Pancreas (tissue), 10 donors: ENCODE measurements at regions not wholly inside any gene's neighbourhood (a gene's known extent, or its start where the extent isn't known, plus 50 kb on each side); places are given as distances from the start of the nearest gene placed in this dataset.
A peak's percentile ranks its signal among the peaks of the same experiment; 100 is the strongest.

ENCODE experiments used
- ATAC-seq, 4 donors: fragments of 200-7000 bp; cut with Tn5 transposase; one replicate each; pipeline versions ENCODE4 v1.8.0 to v1.9.1; 2020; ENCODE audit warnings: mild to moderate bottlenecking in 4 of 4, moderate library complexity in 4 of 4
- DNase-seq, 6 donors: peaks; one replicate each; pipeline ENCODE4 v3.0.0-alpha.2; 2020
- FAIRE-seq: peaks from 2 replicates; lab custom pipeline; 2012; peaks lifted over from hg19 to GRCh38; lab: Jason Lieb, UNC
- H3K27ac ChIP-seq, 4 donors: fragments of 200-600 bp; sonication (generic); 1 replicate in 3 of 4; 2 replicates in 1 of 4; pipeline versions ENCODE4 v1.5.0 to v1.8.0; 2020
- H3K27me3 ChIP-seq, 4 donors: fragments of 200-600 bp; one replicate each; pipeline ENCODE4 v1.8.0; 2021
- H3K36me3 ChIP-seq, 3 donors: fragments of 200-600 bp; sonication (generic) in 1 of 3; one replicate each; pipeline versions ENCODE4 v1.5.0 to v1.8.0; 2020 to 2021
- H3K4me1 ChIP-seq, 3 donors: fragments of 200-600 bp; one replicate each; pipeline ENCODE4 v1.8.0; 2021
- H3K4me3 ChIP-seq, 4 donors: fragments of 200-600 bp; sonication (generic) in 2 of 4; one replicate each; pipeline versions ENCODE4 v1.5.0 to v1.8.0; 2020 to 2021
- H3K9me3 ChIP-seq, 4 donors: fragments of 200-600 bp; one replicate each; pipeline ENCODE4 v1.8.0; 2021
- CTCF ChIP-seq, 4 donors: fragments of 200-600 bp; sonication (generic) in 3 of 4; IDR thresholded peaks; one replicate each; pipeline versions ENCODE4 v1.5.0 to v1.8.0; 2021; ENCODE audit warnings: antibody characterized with exemption in 4 of 4
- WGBS, 2 donors: extraction: QIAGEN DNeasy Blood & Tissue Kit; methylation state at CpG; one replicate each; pipeline ENCODE4 v1.1.7; 2013; 5-methylcytosine and 5-hydroxymethylcytosine counted together
- intact Hi-C, 3 donors: fragments of 100-400 bp; cut with DNase I; formaldehyde crosslinking; loops; one replicate each; pipeline versions ENCODE4 v1.11.1 to v1.14.2; 2022
- donor health status: healthy with polysubstance abuse.
- donor health status: DM: no; HTN: no; CAD: no; lungs with moderate emphysema.
- donor health status: DM: no; HTN: no; CAD: no.
- donor health status: control.
- donor health status: control.
- donor health status: Bipolar disorder and iron deficiency.
- donor health status: DM: yes; HTN: yes; CAD: no.
- donor health status: DM: no; HTN: no; CAD: no.
- donor health status: DM: no; HTN: no; CAD: no.
- donor health status: DM: yes; HTN: yes; CAD: no.

GRCh38 chr4:138870737-138871554 is 144.6 kb upstream of the NOCT start:
- H3K9me3 ChIP-seq: no peaks in the 10 kb centered on the region
- no peaks in the 10 kb centered on the region for H3K4me1 ChIP-seq
- no peak overlapping the region for H3K4me3 ChIP-seq
- ATAC-seq (peak; percentile 67 to 96 (median 95)), DNase-seq (peak in 4 of 6 donors; percentile 29 to 74 (median 34)), FAIRE-seq (peak; percentile 88)
- intact Hi-C loops: loop anchor here in 1 of 3 donors (10.0 kb wide), 1 partner anchor 186 kb away; no protein-coding TSS in a partner anchor
- 4 to 5% methylated on average over 9 of the region's 9 CpGs for WGBS, 2 donors
- TF ChIP-seq CTCF (IDR thresholded peaks at IDR 0.05): peak; percentile 65 to 84 (median 80)
- H3K36me3 ChIP-seq: no peaks in the 10 kb centered on the region
- no peak overlapping the region for H3K27ac ChIP-seq
- H3K27me3 ChIP-seq: no peaks in the 10 kb centered on the region

- no peak overlapping the region for H3K4me3 ChIP-seq
- H3K27ac ChIP-seq: no peak overlapping the region
- DNase-seq (no peak), FAIRE-seq (no peak), ATAC-seq (no peak)
- intact Hi-C loops: loop anchor here in 1 of 3 donors (10.0 kb wide), 1 partner anchor 185 kb away; no protein-coding TSS in a partner anchor
- no peak for TF ChIP-seq CTCF (IDR thresholded peaks at IDR 0.05)
- no peaks in the 10 kb centered on the region for H3K36me3 ChIP-seq
- no peaks in the 10 kb centered on the region for H3K9me3 ChIP-seq
- H3K4me1 ChIP-seq: no peaks in the 10 kb centered on the region
- H3K27me3 ChIP-seq: no peaks in the 10 kb centered on the region
Observed at GRCh38 chr4:138869631-138870030, 145.9 kb upstream of the NOCT start.

GRCh38 chr4:138869165-138869564 is 146.4 kb upstream of the NOCT start:
- H3K9me3 ChIP-seq: no peaks in the 10 kb centered on the region
- no peak overlapping the region for H3K4me3 ChIP-seq
- no peak for ATAC-seq
- H3K27me3 ChIP-seq: no peaks in the 10 kb centered on the region
- intact Hi-C loops: no loop called here
- H3K36me3 ChIP-seq: no peaks in the 10 kb centered on the region
- no peak for TF ChIP-seq CTCF (IDR thresholded peaks at IDR 0.05)
- no peak for FAIRE-seq
- H3K27ac ChIP-seq: no peak overlapping the region
- 52 to 69% methylated on average over 1 of the region's 1 CpG for WGBS, 2 donors
- no peak for DNase-seq
- H3K4me1 ChIP-seq: no peaks in the 10 kb centered on the region

- ATAC-seq: no peak
- FAIRE-seq: no peak
- Histone ChIP-seq H3K4me1 (no peaks in the 10 kb centered on the region), H3K27me3 (no peaks in the 10 kb centered on the region), H3K27ac (no peak overlapping the region), H3K4me3 (no peak overlapping the region), H3K9me3 (no peaks in the 10 kb centered on the region), H3K36me3 (no peaks in the 10 kb centered on the region)
- intact Hi-C loops: no loop called here
- TF ChIP-seq CTCF (IDR thresholded peaks at IDR 0.05): no peak
- WGBS, 2 donors: 33 to 45% methylated on average over 3 of the region's 3 CpGs
- no peak for DNase-seq
Observed at GRCh38 chr4:138868562-138868961, 147.0 kb upstream of the NOCT start.

- H3K9me3 ChIP-seq: no peaks in the 10 kb centered on the region
- no peaks in the 10 kb centered on the region for H3K4me1 ChIP-seq
- H3K4me3 ChIP-seq: no peak overlapping the region
- no peak for DNase-seq
- no peaks in the 10 kb centered on the region for H3K36me3 ChIP-seq
- H3K27ac ChIP-seq: no peak overlapping the region
- no peak for ATAC-seq
- no peak for TF ChIP-seq CTCF (IDR thresholded peaks at IDR 0.05)
- 67 to 71% methylated on average over 6 of the region's 6 CpGs for WGBS, 2 donors
- intact Hi-C loops: no loop called here
- no peak for FAIRE-seq
- H3K27me3 ChIP-seq: no peaks in the 10 kb centered on the region
Observed at GRCh38 chr4:138867404-138867803, 148.2 kb upstream of the NOCT start.
